SK-N-SH (cell line): ENCODE measurements at regions not wholly inside any gene's neighbourhood (a gene's known extent, or its start where the extent isn't known, plus 50 kb on each side); places are given as distances from the start of the nearest gene placed in this dataset.

Experiments used
- CTCF ChIA-PET: fragments of 300-600, 350-600 bp; formaldehyde crosslinking; extraction: SDS; loops from one replicate; lab custom pipeline; 2021; lab: Yijun Ruan, JAX
- POLR2A ChIA-PET: fragments of 350-600 bp; sonication (Branson Sonifier 250); formaldehyde crosslinking; extraction: SDS; loops from one replicate; lab custom pipeline; 2020; ENCODE audit warnings: antibody characterized with exemption, inconsistent platforms; lab: Yijun Ruan, JAX
- DNase-seq: peaks from one replicate; pipeline ENCODE4 v3.0.0; 2012
- H2AFZ ChIP-seq: fragments of 200-600 bp; sonication (generic); 2 replicates; pipeline ENCODE4 v1.8.1; 2016; ENCODE audit warnings: antibody characterized with exemption, mild to moderate bottlenecking, low read depth
- H3F3A ChIP-seq: fragments of 200-600 bp; sonication (generic); replicated peaks from 2 replicates; pipeline ENCODE3; 2016; ENCODE audit warnings: antibody characterized with exemption, mild to moderate bottlenecking; ENCODE audit not compliant: insufficient read depth
- H3K27ac ChIP-seq, 2 experiments: fragments of 200-500 bp in 1 of 2; fragments of 200-600 bp in 1 of 2; sonication (Bioruptor generic) in 1 of 2; sonication (generic), shearing (Covaris generic) in 1 of 2; 2 replicates each; pipeline versions ENCODE4 v1.5.1 to v1.6.1; 2014 to 2016; ENCODE audit warnings: low read depth in 2 of 2, inconsistent platforms in 1 of 2, low read length in 1 of 2, mild to moderate bottlenecking in 1 of 2, mixed read lengths in 1 of 2
- H3K27me3 ChIP-seq: fragments of 200-600 bp; sonication (generic), shearing (Covaris generic); 2 replicates; pipeline ENCODE4 v1.6.1; 2016; ENCODE audit warnings: mixed run types; ENCODE audit not compliant: insufficient read depth
- H3K36me3 ChIP-seq, 2 experiments: fragments of 200-500 bp in 1 of 2; fragments of 200-600 bp in 1 of 2; sonication (Bioruptor generic) in 1 of 2; sonication (generic) in 1 of 2; replicated peaks in 1 of 2; 2 replicates each; pipeline versions ENCODE3 to v1.5.1; 2014 to 2016; ENCODE audit warnings: low read length in 1 of 2, mild to moderate bottlenecking in 1 of 2; ENCODE audit not compliant: insufficient read depth in 2 of 2, control insufficient read depth in 1 of 2
- H3K4me1 ChIP-seq, 2 experiments: fragments of 200-500 bp in 1 of 2; fragments of 200-600 bp in 1 of 2; sonication (Bioruptor generic) in 1 of 2; sonication (generic), shearing (Covaris generic) in 1 of 2; 2 replicates each; pipeline versions ENCODE4 v1.5.1 to v1.6.1; 2014 to 2016; ENCODE audit warnings: low read depth in 1 of 2, low read length in 1 of 2, mixed run types in 1 of 2; ENCODE audit not compliant: insufficient read depth in 2 of 2, control insufficient read depth in 1 of 2
- H3K4me2 ChIP-seq: fragments of 200-600 bp; sonication (generic), shearing (Covaris generic); 2 replicates; pipeline ENCODE4 v1.6.1; 2017; ENCODE audit warnings: mixed run types
- H3K4me3 ChIP-seq, 2 experiments: fragments of 200-500 bp in 1 of 2; fragments of 200-600 bp in 1 of 2; sonication (Bioruptor generic) in 1 of 2; sonication (generic), shearing (Covaris generic) in 1 of 2; 2 replicates each; pipeline versions ENCODE4 v1.5.1 to v1.8.1; 2014 to 2016; ENCODE audit warnings: low read depth in 2 of 2, inconsistent platforms in 1 of 2, low read length in 1 of 2, mild to moderate bottlenecking in 1 of 2, mixed read lengths in 1 of 2, moderate library complexity in 1 of 2
- H3K79me2 ChIP-seq: fragments of 200-600 bp; sonication (generic); 2 replicates; pipeline ENCODE4 v1.8.1; 2017; ENCODE audit warnings: mild to moderate bottlenecking; ENCODE audit not compliant: insufficient read depth
- H3K9ac ChIP-seq: fragments of 200-600 bp; sonication (generic); 2 replicates; pipeline ENCODE4 v1.6.1; 2017; ENCODE audit warnings: mixed run types
- H3K9me2 ChIP-seq: fragments of 200-600 bp; sonication (generic); 2 replicates; pipeline ENCODE4 v1.6.1; 2017; ENCODE audit warnings: mixed run types
- H3K9me3 ChIP-seq: fragments of 200-600 bp; sonication (generic); 2 replicates; pipeline ENCODE4 v1.6.1; 2017; ENCODE audit warnings: mixed run types, mild to moderate bottlenecking, moderate library complexity
- H4K20me1 ChIP-seq: fragments of 200-600 bp; sonication (generic); 2 replicates; pipeline ENCODE4 v1.6.1; 2017; ENCODE audit warnings: mild to moderate bottlenecking, mixed run types; ENCODE audit not compliant: insufficient read depth
- CTCF ChIP-seq: fragments of 200-600 bp; sonication (generic); IDR thresholded peaks from 2 replicates; pipeline ENCODE4 v1.6.1; 2017; ENCODE audit warnings: antibody characterized with exemption, mild to moderate bottlenecking, moderate library complexity
- ELF1 ChIP-seq: IDR thresholded peaks from 2 replicates; pipeline ENCODE4 v1.4.0; 2012
- FOXJ3 ChIP-seq: sonication (generic); formaldehyde crosslinking; IDR thresholded peaks from 2 replicates; pipeline ENCODE4 v1.5.1; 2020; ENCODE audit warnings: mild to moderate bottlenecking, missing genetic modification reagents
- MXI1 ChIP-seq: IDR thresholded peaks from 2 replicates; pipeline ENCODE4 v1.6.1; 2012; ENCODE audit warnings: mild to moderate bottlenecking, low read depth, low read length, improper control_type of control experiment
- POLR2AphosphoS5 ChIP-seq: IDR thresholded peaks from 2 replicates; pipeline ENCODE4 v1.6.1; 2012; ENCODE audit warnings: low read depth, low read length
- RAD21 ChIP-seq: IDR thresholded peaks from 2 replicates; pipeline ENCODE4 v1.6.1; 2012; ENCODE audit warnings: mild to moderate bottlenecking, low read length
- SIN3A ChIP-seq: IDR thresholded peaks from 2 replicates; pipeline ENCODE4 v1.6.1; 2012; ENCODE audit warnings: low read depth, mild to moderate bottlenecking, low read length, moderate library complexity, borderline replicate concordance
- YY1 ChIP-seq: IDR thresholded peaks from 2 replicates; pipeline ENCODE4 v1.4.0; 2012; ENCODE audit warnings: low read depth, mild to moderate bottlenecking
- WGBS: methylation state at CpG from one replicate; pipeline ENCODE4 v1.1.6; 2017; ENCODE audit warnings: low lambda C conversion rate; 5-methylcytosine and 5-hydroxymethylcytosine counted together
- TF ChIP-seq, protein P1 (sequence below): IDR thresholded peaks from 2 replicates; pipeline ENCODE4 v1.4.0; 2012; ENCODE audit warnings: low read depth, borderline replicate concordance

DNA sequence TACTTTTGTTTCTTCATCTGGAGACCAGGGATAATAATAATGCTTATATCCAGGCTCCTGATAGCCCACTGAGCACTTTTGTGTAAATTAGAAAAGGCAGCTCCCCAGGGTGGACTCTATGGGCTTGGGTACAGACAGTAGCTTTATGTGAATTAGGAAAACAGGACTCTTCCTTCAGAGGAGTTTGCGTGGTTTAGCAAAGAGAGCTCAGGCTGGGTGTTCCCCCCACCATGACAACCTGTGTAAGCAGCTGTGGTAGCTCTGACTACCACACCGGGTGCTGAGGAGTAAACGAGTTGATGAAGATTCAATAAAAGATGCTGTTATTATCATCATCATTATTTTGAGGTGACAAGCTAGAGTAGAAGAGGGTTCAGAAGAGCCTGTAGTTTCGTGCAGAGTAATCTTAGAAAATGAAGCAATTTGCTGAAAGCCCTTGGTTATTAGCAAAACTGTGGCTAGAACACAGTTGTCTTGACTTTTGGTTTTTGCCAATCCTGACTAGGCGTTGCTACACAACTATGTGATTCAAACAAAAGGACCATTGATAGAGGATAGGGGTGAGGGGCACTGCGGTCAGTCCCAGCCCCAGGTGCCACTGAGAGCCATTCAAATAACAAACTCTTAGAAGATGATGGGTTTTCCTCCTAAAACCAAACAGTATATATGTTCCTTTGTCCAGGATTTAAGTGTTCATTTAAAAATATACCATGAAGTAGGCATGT lies 60.6 kb upstream of the LIMCH1 start:
- Histone ChIP-seq H3K36me3 (no peaks in the 10 kb centered on the region), H3K4me1 (peaks cover 0 to 10% of the 10 kb centered on the region in 2 experiments; a peak in 2 of 4 replicates), H3K4me2 (no peak overlapping the region), H3K9me2 (no peaks in the 10 kb centered on the region), H3K79me2 (no peaks in the 10 kb centered on the region), H2AFZ (no peak overlapping the region), H4K20me1 (no peaks in the 10 kb centered on the region), H3K27me3 (no peaks in the 10 kb centered on the region), H3K9me3 (no peaks in the 10 kb centered on the region), H3K27ac (no peak overlapping the region), H3K9ac (no peak overlapping the region), H3K4me3 (no peak overlapping the region), H3F3A (no peaks in the 10 kb centered on the region)
- 38% methylated on average over 5 of the region's 6 CpGs for WGBS
- CTCF ChIA-PET: interaction anchor here (0.8 to 1.8 kb wide), 3 partner anchors 9 to 184 kb away, joined by 3 to 5 read pairs (median 4); no protein-coding TSS in a partner anchor
- POLR2A ChIA-PET: interaction anchor here (0.5 kb wide), 1 partner anchor 28 kb away, joined by 3 read pairs; no protein-coding TSS in a partner anchor
- no peak for DNase-seq
- TF ChIP-seq RAD21 (no peak), CTCF (no peak), ELF1 (no peak), YY1 (no peak), POLR2AphosphoS5 (no peak), FOXJ3 (CRISPR knock-in tag) (no peak), MXI1 (no peak)
- TF ChIP-seq, protein P1, sequence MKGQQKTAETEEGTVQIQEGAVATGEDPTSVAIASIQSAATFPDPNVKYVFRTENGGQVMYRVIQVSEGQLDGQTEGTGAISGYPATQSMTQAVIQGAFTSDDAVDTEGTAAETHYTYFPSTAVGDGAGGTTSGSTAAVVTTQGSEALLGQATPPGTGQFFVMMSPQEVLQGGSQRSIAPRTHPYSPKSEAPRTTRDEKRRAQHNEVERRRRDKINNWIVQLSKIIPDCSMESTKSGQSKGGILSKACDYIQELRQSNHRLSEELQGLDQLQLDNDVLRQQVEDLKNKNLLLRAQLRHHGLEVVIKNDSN: no peak

DNA sequence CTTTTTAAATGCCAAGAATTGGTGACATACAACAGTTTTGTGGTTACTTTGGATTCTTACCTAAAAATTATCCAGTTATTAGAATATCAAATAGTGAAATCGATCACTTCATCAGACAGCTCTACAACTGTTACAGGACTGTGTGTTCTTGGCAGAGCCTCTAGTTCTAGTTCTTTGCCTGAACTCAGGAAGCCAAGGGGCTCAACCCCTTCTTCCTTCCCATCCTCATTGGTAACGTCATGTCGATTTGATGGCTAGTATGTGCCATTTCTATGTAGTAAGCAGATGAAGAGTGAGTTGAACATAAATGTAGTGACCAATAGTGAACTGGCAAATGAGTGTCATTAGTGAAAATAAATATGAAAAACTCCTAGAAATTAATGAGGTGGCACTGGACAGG lies 59.4 kb upstream of the LIMCH1 start:
- Histone ChIP-seq H3K79me2 (no peaks in the 10 kb centered on the region), H3K27ac (no peak overlapping the region), H3K4me1 (peaks cover 0 to 11% of the 10 kb centered on the region in 2 experiments; a peak in 2 of 4 replicates), H3F3A (no peaks in the 10 kb centered on the region), H3K9me3 (no peaks in the 10 kb centered on the region), H3K36me3 (no peaks in the 10 kb centered on the region), H3K27me3 (no peaks in the 10 kb centered on the region), H3K9me2 (no peaks in the 10 kb centered on the region), H3K9ac (no peak overlapping the region), H4K20me1 (no peaks in the 10 kb centered on the region), H2AFZ (no peak overlapping the region), H3K4me3 (no peak overlapping the region), H3K4me2 (no peak overlapping the region)
- no peak for DNase-seq
- ChIA-PET POLR2A (no interaction called here), CTCF (interaction anchor here (1.2 kb wide), 1 partner anchor 10 kb away, joined by 4 read pairs; no protein-coding TSS in a partner anchor)
- TF ChIP-seq SIN3A: no peak
- 50% methylated on average over 3 of the region's 3 CpGs for WGBS
